KMS-11 (cell line): ENCODE measurements at regions not wholly inside any gene's neighbourhood (a gene's known extent, or its start where the extent isn't known, plus 50 kb on each side); places are given as distances from the start of the nearest gene placed in this dataset.
"Not testable (repeated sequence)": the region's sequence is repeated elsewhere in the genome, so short reads cannot be mapped to it uniquely, and the experiment has no call there.

Experiments used
- H2AFZ ChIP-seq: fragments of 200-600 bp; sonication (generic); 2 replicates; pipeline ENCODE4 v1.6.1; 2016; ENCODE audit warnings: antibody characterized with exemption, mixed run types, low read depth
- H3K27ac ChIP-seq: fragments of 200-600 bp; sonication (generic); 2 replicates; pipeline ENCODE4 v1.6.1; 2016; ENCODE audit warnings: mild to moderate bottlenecking, mixed run types
- H3K27me3 ChIP-seq: fragments of 200-600 bp; sonication (generic); 2 replicates; pipeline ENCODE4 v1.6.1; 2017; ENCODE audit warnings: mild to moderate bottlenecking, low read depth, mixed run types, moderate library complexity; ENCODE audit not compliant: insufficient read depth
- H3K36me3 ChIP-seq: fragments of 200-600 bp; sonication (generic); 2 replicates; pipeline ENCODE4 v1.6.1; 2017; ENCODE audit warnings: mild to moderate bottlenecking, mixed run types; ENCODE audit not compliant: insufficient read depth
- H3K4me1 ChIP-seq: fragments of 200-600 bp; sonication (generic); 2 replicates; pipeline ENCODE4 v1.6.1; 2016; ENCODE audit warnings: mild to moderate bottlenecking, low read depth, mixed run types; ENCODE audit not compliant: poor library complexity, severe bottlenecking
- H3K4me2 ChIP-seq: fragments of 200-600 bp; sonication (generic); 2 replicates; pipeline ENCODE4 v1.7.0; 2016; ENCODE audit warnings: mild to moderate bottlenecking, mixed run types
- H3K4me3 ChIP-seq: fragments of 200-600 bp; sonication (generic); IDR thresholded peaks from 2 replicates; pipeline ENCODE4 v1.6.1; 2017; ENCODE audit warnings: low read depth, low read length, mixed read lengths; ENCODE audit not compliant: insufficient read depth
- H3K79me2 ChIP-seq: fragments of 200-600 bp; sonication (generic); 2 replicates; pipeline ENCODE4 v1.6.1; 2016; ENCODE audit warnings: low read depth, mixed run types; ENCODE audit not compliant: insufficient read depth
- H3K9ac ChIP-seq: fragments of 200-600 bp; sonication (generic); 2 replicates; pipeline ENCODE4 v1.6.1; 2016; ENCODE audit warnings: mild to moderate bottlenecking, mixed run types
- H4K20me1 ChIP-seq: fragments of 200-600 bp; sonication (generic); 2 replicates; pipeline ENCODE4 v1.6.1; 2016; ENCODE audit warnings: mild to moderate bottlenecking, mixed run types; ENCODE audit not compliant: insufficient read depth
- CTCF ChIP-seq: fragments of 200-600 bp; sonication (generic); conservative IDR thresholded peaks from 2 replicates; pipeline ENCODE4 v1.6.1; 2017; ENCODE audit warnings: low read depth, mild to moderate bottlenecking, antibody characterized with exemption, low read length, moderate library complexity, mixed read lengths

- H3K36me3 ChIP-seq: no peaks in the 10 kb centered on the region
- no peaks in the 10 kb centered on the region for H4K20me1 ChIP-seq
- H2AFZ ChIP-seq: no peak overlapping the region
- no peaks in the 10 kb centered on the region for H3K79me2 ChIP-seq
- H3K4me3 ChIP-seq: no peak overlapping the region
- H3K9ac ChIP-seq: no peak overlapping the region
- no peak overlapping the region for H3K4me2 ChIP-seq
- no peak overlapping the region for H3K27ac ChIP-seq
- H3K27me3 ChIP-seq: no peaks in the 10 kb centered on the region
- TF ChIP-seq CTCF: no peak
- no peaks in the 10 kb centered on the region for H3K4me1 ChIP-seq
Measured at GRCh38 chr2:37802211-37802752, 122.8 kb upstream of the RMDN2 start.

GRCh38 chr2:37802899-37803379 is 122.1 kb upstream of the RMDN2 start:
- H3K36me3 ChIP-seq: no peaks in the 10 kb centered on the region
- no peak overlapping the region for H3K27ac ChIP-seq
- no peaks in the 10 kb centered on the region for H3K79me2 ChIP-seq
- no peaks in the 10 kb centered on the region for H3K27me3 ChIP-seq
- no peak for TF ChIP-seq CTCF
- H3K4me1 ChIP-seq: no peaks in the 10 kb centered on the region
- no peak overlapping the region for H3K4me2 ChIP-seq
- no peak overlapping the region for H2AFZ ChIP-seq
- H3K4me3 ChIP-seq: no peak overlapping the region
- H3K9ac ChIP-seq: no peak overlapping the region
- no peaks in the 10 kb centered on the region for H4K20me1 ChIP-seq

- H3K27me3 ChIP-seq, H3K4me2 ChIP-seq, H3K36me3 ChIP-seq, H3K9ac ChIP-seq, H3K27ac ChIP-seq, H2AFZ ChIP-seq, H3K4me3 ChIP-seq, H3K79me2 ChIP-seq, H4K20me1 ChIP-seq: not testable (repeated sequence)
- H3K4me1 ChIP-seq: peaks cover 16% of the 10 kb centered on the region
Measured at GRCh38 chr2:37806004-37806403, 119.1 kb upstream of the RMDN2 start.

- Histone ChIP-seq H2AFZ (no peak overlapping the region), H3K27me3 (no peaks in the 10 kb centered on the region), H3K9ac (no peak overlapping the region), H3K27ac (no peak overlapping the region), H3K36me3 (no peaks in the 10 kb centered on the region), H3K4me3 (no peak overlapping the region), H4K20me1 (no peaks in the 10 kb centered on the region), H3K4me2 (0 out of 2 replicates have a peak overlapping the region, but pooled peaks have one; percentile 17), H3K4me1 (peaks cover 16% of the 10 kb centered on the region), H3K79me2 (no peaks in the 10 kb centered on the region)
- TF ChIP-seq CTCF: 0 out of 2 replicates have a peak, but pooled peaks have one; percentile 25
Measured at GRCh38 chr2:37809525-37809924, 115.6 kb upstream of the RMDN2 start.

- Histone ChIP-seq H3K27me3 (no peaks in the 10 kb centered on the region), H3K9ac (no peak overlapping the region), H3K4me3 (no peak overlapping the region), H3K4me2 (peak overlapping the region; percentile 17; the same call in 1 of the 2 replicates), H2AFZ (no peak overlapping the region), H3K36me3 (no peaks in the 10 kb centered on the region), H3K27ac (no peak overlapping the region), H4K20me1 (no peaks in the 10 kb centered on the region), H3K4me1 (peaks cover 16% of the 10 kb centered on the region), H3K79me2 (no peaks in the 10 kb centered on the region)
- TF ChIP-seq CTCF: no peak
Measured at GRCh38 chr2:37809931-37810570, 115.0 kb upstream of the RMDN2 start.
